Calu3 (cell line): ENCODE measurements at regions not wholly inside any gene's neighbourhood (a gene's known extent, or its start where the extent isn't known, plus 50 kb on each side); places are given as distances from the start of the nearest gene placed in this dataset.
"Not testable (repeated sequence)": the region's sequence is repeated elsewhere in the genome, so short reads cannot be mapped to it uniquely, and the experiment has no call there.

ENCODE experiments used
- BruUV-seq: library from RNA; stranded (reverse); fragments of 400-500 nt; replicated peaks from 2 replicates; lab custom pipeline; 2021; lab: Mats Ljungman, UMichigan
- CTCF ChIA-PET: fragments of 300-600 bp; sonication (Branson Sonifier 250); formaldehyde crosslinking; loops from one replicate; lab custom pipeline; 2022; ENCODE audit warnings: antibody characterized with exemption; lab: Charles Lee
- DNase-seq: peaks from one replicate; pipeline ENCODE4 v3.0.0; 2022
- H3K27ac Mint-ChIP-seq: one replicate; pipeline ENCODE4 v1.8.0; 2022; ENCODE audit warnings: mixed read lengths; ENCODE audit not compliant: unreplicated experiment
- H3K27me3 Mint-ChIP-seq: one replicate; pipeline ENCODE4 v1.8.0; 2022; ENCODE audit warnings: mixed read lengths; ENCODE audit not compliant: unreplicated experiment
- H3K36me3 Mint-ChIP-seq: one replicate; pipeline ENCODE4 v1.8.0; 2022; ENCODE audit warnings: mild to moderate bottlenecking, moderate library complexity, mixed read lengths; ENCODE audit not compliant: insufficient read depth, unreplicated experiment
- H3K4me1 Mint-ChIP-seq: one replicate; pipeline ENCODE4 v1.8.0; 2022; ENCODE audit warnings: mild to moderate bottlenecking, low read depth, mixed read lengths; ENCODE audit not compliant: unreplicated experiment
- H3K4me3 Mint-ChIP-seq: one replicate; pipeline ENCODE4 v1.8.0; 2022; ENCODE audit warnings: mild to moderate bottlenecking, low read depth, moderate library complexity, mixed read lengths; ENCODE audit not compliant: unreplicated experiment
- H3K9me3 Mint-ChIP-seq: one replicate; pipeline ENCODE4 v1.8.0; 2022; ENCODE audit warnings: low read depth, mixed read lengths; ENCODE audit not compliant: unreplicated experiment
- CTCF ChIP-seq: fragments of 200-600 bp; IDR thresholded peaks from one replicate; pipeline ENCODE4 v1.8.0; 2022; ENCODE audit warnings: antibody characterized with exemption; ENCODE audit not compliant: unreplicated experiment
- intact Hi-C: fragments of 100-400 bp; cut with micrococcal nuclease; formaldehyde crosslinking; loops from one replicate; pipeline ENCODE4 v1.10.0; 2022; ENCODE audit not compliant: unreplicated experiment

GRCh38 chr2:192687015-192687414 is 492.3 kb upstream of the TMEFF2 start:
- TF ChIP-seq CTCF: no peak
- no peaks in the 10 kb centered on the region for H3K27me3 Mint-ChIP-seq
- H3K9me3 Mint-ChIP-seq: no peaks in the 10 kb centered on the region
- intact Hi-C loops: no loop called here
- no TSS peak for BruUV-seq
- H3K27ac Mint-ChIP-seq: no peak overlapping the region
- H3K4me1 Mint-ChIP-seq: no peaks in the 10 kb centered on the region
- H3K36me3 Mint-ChIP-seq: no peaks in the 10 kb centered on the region
- H3K4me3 Mint-ChIP-seq: no peak overlapping the region
- CTCF ChIA-PET: no interaction called here
- DNase-seq: no peak

GRCh38 chr2:192682511-192682910 is 487.8 kb upstream of the TMEFF2 start:
- H3K4me1 Mint-ChIP-seq, DNase-seq, H3K27ac Mint-ChIP-seq, H3K36me3 Mint-ChIP-seq, H3K9me3 Mint-ChIP-seq, CTCF ChIA-PET, H3K4me3 Mint-ChIP-seq, intact Hi-C loops, H3K27me3 Mint-ChIP-seq, BruUV-seq: not testable (repeated sequence)

GRCh38 chr2:192675681-192676080 is 480.9 kb upstream of the TMEFF2 start:
- Mint-ChIP-seq H3K36me3 (no peaks in the 10 kb centered on the region), H3K27me3 (no peaks in the 10 kb centered on the region), H3K9me3 (peaks cover 8% of the 10 kb centered on the region), H3K4me1 (no peaks in the 10 kb centered on the region), H3K27ac (no peak overlapping the region), H3K4me3 (no peak overlapping the region)
- no peak for DNase-seq
- CTCF ChIA-PET: no interaction called here
- intact Hi-C loops: no loop called here
- BruUV-seq: no TSS peak
- no peak for TF ChIP-seq CTCF

- no peak for TF ChIP-seq CTCF
- peaks cover 7% of the 10 kb centered on the region for H3K9me3 Mint-ChIP-seq
- no TSS peak for BruUV-seq
- DNase-seq: no peak
- H3K36me3 Mint-ChIP-seq: no peaks in the 10 kb centered on the region
- intact Hi-C loops: no loop called here
- no peaks in the 10 kb centered on the region for H3K4me1 Mint-ChIP-seq
- CTCF ChIA-PET: no interaction called here
- no peak overlapping the region for H3K4me3 Mint-ChIP-seq
- H3K27ac Mint-ChIP-seq: no peak overlapping the region
- no peaks in the 10 kb centered on the region for H3K27me3 Mint-ChIP-seq
Measured at GRCh38 chr2:192669505-192670091, 474.9 kb upstream of the TMEFF2 start.

GRCh38 chr2:192660555-192660954 is 465.8 kb upstream of the TMEFF2 start:
- DNase-seq, H3K36me3 Mint-ChIP-seq, BruUV-seq, intact Hi-C loops, H3K4me3 Mint-ChIP-seq, CTCF ChIA-PET, H3K27me3 Mint-ChIP-seq, H3K27ac Mint-ChIP-seq, H3K4me1 Mint-ChIP-seq, H3K9me3 Mint-ChIP-seq: not testable (repeated sequence)
